ENCODE measurements at regions not wholly inside any gene's neighbourhood (a gene's known extent, or its start where the extent isn't known, plus 50 kb on each side); places are given as distances from the start of the nearest gene placed in this dataset.

DNA sequence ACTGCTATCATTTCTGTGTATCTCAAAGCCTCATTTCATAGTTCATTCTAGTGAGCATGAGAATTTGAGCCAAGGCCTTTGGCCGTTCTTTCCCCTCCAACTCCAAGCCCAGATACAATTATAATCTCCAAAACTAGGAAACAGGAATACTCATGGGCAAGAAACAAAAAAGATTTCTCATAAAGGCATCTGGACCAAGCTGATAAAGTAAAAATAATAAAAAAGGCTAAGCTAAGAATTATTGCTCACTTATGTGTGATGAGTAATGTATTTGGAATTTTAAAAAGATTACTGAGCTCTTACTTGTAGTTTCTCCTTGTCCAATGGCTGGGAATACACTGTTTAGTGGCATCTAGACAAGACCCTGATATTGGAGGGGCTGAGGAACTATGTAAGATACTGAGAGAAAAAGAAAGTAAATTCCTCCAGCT, 196.4 kb upstream of the POM121L12 start:
- TF ChIP-seq, protein P1, sequence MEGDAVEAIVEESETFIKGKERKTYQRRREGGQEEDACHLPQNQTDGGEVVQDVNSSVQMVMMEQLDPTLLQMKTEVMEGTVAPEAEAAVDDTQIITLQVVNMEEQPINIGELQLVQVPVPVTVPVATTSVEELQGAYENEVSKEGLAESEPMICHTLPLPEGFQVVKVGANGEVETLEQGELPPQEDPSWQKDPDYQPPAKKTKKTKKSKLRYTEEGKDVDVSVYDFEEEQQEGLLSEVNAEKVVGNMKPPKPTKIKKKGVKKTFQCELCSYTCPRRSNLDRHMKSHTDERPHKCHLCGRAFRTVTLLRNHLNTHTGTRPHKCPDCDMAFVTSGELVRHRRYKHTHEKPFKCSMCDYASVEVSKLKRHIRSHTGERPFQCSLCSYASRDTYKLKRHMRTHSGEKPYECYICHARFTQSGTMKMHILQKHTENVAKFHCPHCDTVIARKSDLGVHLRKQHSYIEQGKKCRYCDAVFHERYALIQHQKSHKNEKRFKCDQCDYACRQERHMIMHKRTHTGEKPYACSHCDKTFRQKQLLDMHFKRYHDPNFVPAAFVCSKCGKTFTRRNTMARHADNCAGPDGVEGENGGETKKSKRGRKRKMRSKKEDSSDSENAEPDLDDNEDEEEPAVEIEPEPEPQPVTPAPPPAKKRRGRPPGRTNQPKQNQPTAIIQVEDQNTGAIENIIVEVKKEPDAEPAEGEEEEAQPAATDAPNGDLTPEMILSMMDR (conservative IDR thresholded peaks at IDR 0.05 in 1 of 2, IDR thresholded peaks at IDR 0.05 in 1 of 2; ENCODE audit: extremely low read depth in 1 of 2, insufficient read depth in 1 of 2, low read depth in 1 of 2, low read length in 2 of 2) = no peak
- no peak for TF ChIP-seq EZH2 (IDR thresholded peaks at IDR 0.05; ENCODE audit: borderline replicate concordance, low read length)

All from mammary epithelial cell (primary cell).